Progenitor cell of endocrine pancreas (in vitro differentiated cells): ENCODE measurements at regions not wholly inside any gene's neighbourhood (a gene's known extent, or its start where the extent isn't known, plus 50 kb on each side); places are given as distances from the start of the nearest gene placed in this dataset.

Experiments
- DNase-seq: peaks from one replicate; pipeline ENCODE4 v3.0.0; 2021; ENCODE audit warnings: low spot score; ENCODE audit not compliant: unreplicated experiment
- H3K27ac Mint-ChIP-seq: 2 replicates; pipeline ENCODE4 v1.8.0; 2021; ENCODE audit warnings: mild to moderate bottlenecking, moderate library complexity, mixed read lengths
- H3K27me3 Mint-ChIP-seq: 2 replicates; pipeline ENCODE4 v1.8.0; 2021; ENCODE audit warnings: mixed read lengths
- H3K36me3 Mint-ChIP-seq: 2 replicates; pipeline ENCODE4 v1.8.0; 2022; ENCODE audit warnings: mixed read lengths; ENCODE audit not compliant: insufficient read depth
- H3K4me1 Mint-ChIP-seq: 2 replicates; pipeline ENCODE4 v1.8.0; 2021; ENCODE audit warnings: low read depth, mixed read lengths
- H3K4me3 Mint-ChIP-seq: 2 replicates; pipeline ENCODE4 v1.8.0; 2021; ENCODE audit warnings: low read depth, mild to moderate bottlenecking, moderate library complexity, mixed read lengths
- H3K9me3 Mint-ChIP-seq: 2 replicates; pipeline ENCODE4 v1.8.0; 2021; ENCODE audit warnings: low read depth, mixed read lengths
- CTCF ChIP-seq: fragments of 200-600 bp; sonication (generic); IDR thresholded peaks from one replicate; pipeline ENCODE4 v1.5.0; 2021; ENCODE audit warnings: antibody characterized with exemption, mild to moderate bottlenecking; ENCODE audit not compliant: unreplicated experiment

GRCh38 chr12:59040656-59041055, 120.4 kb upstream of the LRIG3 start:
- H3K27me3 Mint-ChIP-seq = no peaks in the 10 kb centered on the region
- no peaks in the 10 kb centered on the region for H3K9me3 Mint-ChIP-seq
- DNase-seq = no peak
- H3K36me3 Mint-ChIP-seq = no peaks in the 10 kb centered on the region
- TF ChIP-seq CTCF = no peak
- peaks cover 14% of the 10 kb centered on the region for H3K4me1 Mint-ChIP-seq
- no peak overlapping the region for H3K4me3 Mint-ChIP-seq
- peak overlapping the region; percentile 25 for H3K27ac Mint-ChIP-seq

- Mint-ChIP-seq H3K4me1 (peaks cover 14% of the 10 kb centered on the region), H3K27ac (no peak overlapping the region), H3K36me3 (no peaks in the 10 kb centered on the region)
Measured at GRCh38 chr12:59040043-59040442, 119.7 kb upstream of the LRIG3 start.

GRCh38 chr12:59039005-59039404, 118.7 kb upstream of the LRIG3 start:
- Mint-ChIP-seq H3K27ac (no peak overlapping the region), H3K4me1 (peaks cover 14% of the 10 kb centered on the region)
- TF ChIP-seq CTCF = no peak

More at GRCh38 chr12:59040043-59040442, 119.7 kb upstream of the LRIG3 start:
- TF ChIP-seq CTCF = no peak
- no peak for DNase-seq
- Mint-ChIP-seq H3K4me3 (no peak overlapping the region), H3K27me3 (no peaks in the 10 kb centered on the region), H3K9me3 (no peaks in the 10 kb centered on the region)

GRCh38 chr12:59036973-59037762, 116.9 kb upstream of the LRIG3 start:
- H3K4me1 Mint-ChIP-seq = peaks cover 14% of the 10 kb centered on the region
- DNase-seq = no peak
- no peak overlapping the region for H3K4me3 Mint-ChIP-seq
- no peak overlapping the region for H3K27ac Mint-ChIP-seq
- no peaks in the 10 kb centered on the region for H3K36me3 Mint-ChIP-seq
- TF ChIP-seq CTCF = no peak
- no peaks in the 10 kb centered on the region for H3K9me3 Mint-ChIP-seq
- no peaks in the 10 kb centered on the region for H3K27me3 Mint-ChIP-seq

More at GRCh38 chr12:59039005-59039404, 118.7 kb upstream of the LRIG3 start:
- DNase-seq = no peak
- no peaks in the 10 kb centered on the region for H3K36me3 Mint-ChIP-seq
- H3K4me3 Mint-ChIP-seq = no peak overlapping the region
- no peaks in the 10 kb centered on the region for H3K27me3 Mint-ChIP-seq
- H3K9me3 Mint-ChIP-seq = no peaks in the 10 kb centered on the region

GRCh38 chr12:59036347-59036746, 116.0 kb upstream of the LRIG3 start:
- Mint-ChIP-seq H3K36me3 (no peaks in the 10 kb centered on the region), H3K9me3 (no peaks in the 10 kb centered on the region), H3K27ac (no peak overlapping the region), H3K4me3 (no peak overlapping the region), H3K4me1 (peaks cover 14% of the 10 kb centered on the region), H3K27me3 (no peaks in the 10 kb centered on the region)
- TF ChIP-seq CTCF = no peak
- no peak for DNase-seq
